HG03045 (cell line): ENCODE measurements at regions not wholly inside any gene's neighbourhood (a gene's known extent, or its start where the extent isn't known, plus 50 kb on each side); places are given as distances from the start of the nearest gene placed in this dataset.
"Not testable (repeated sequence)": the region's sequence is repeated elsewhere in the genome, so short reads cannot be mapped to it uniquely, and the experiment has no call there.

Experiments
- ATAC-seq: cut with Tn5 transposase; IDR thresholded peaks from one replicate; pipeline ENCODE4 v1.9.1; 2021; ENCODE audit warnings: mild to moderate bottlenecking, moderate library complexity; ENCODE audit not compliant: unreplicated experiment

GRCh38 chr12:131529196-131530040 is 181.5 kb upstream of the SFSWAP start:
- ATAC-seq: no peak

- no peak for ATAC-seq
Observed at GRCh38 chr12:131530041-131530332, 180.9 kb upstream of the SFSWAP start.

GRCh38 chr12:131530422-131530821 is 180.5 kb upstream of the SFSWAP start:
- ATAC-seq: no peak

- no peak for ATAC-seq
Observed at GRCh38 chr12:131533139-131533538, 177.8 kb upstream of the SFSWAP start.

- ATAC-seq: no peak
Observed at GRCh38 chr12:131535779-131536178, 175.1 kb upstream of the SFSWAP start.

- ATAC-seq: no peak
Observed at GRCh38 chr12:131536337-131536736, 174.6 kb upstream of the SFSWAP start.

GRCh38 chr12:131536766-131537165 is 174.1 kb upstream of the SFSWAP start:
- ATAC-seq: no peak

GRCh38 chr12:131537267-131537958 is 173.5 kb upstream of the SFSWAP start:
- ATAC-seq: no peak

GRCh38 chr12:131539381-131539780 is 171.5 kb upstream of the SFSWAP start:
- no peak for ATAC-seq

- ATAC-seq: no peak
Observed at GRCh38 chr12:131540138-131540623, 170.7 kb upstream of the SFSWAP start.

- not testable (repeated sequence) for ATAC-seq
Observed at GRCh38 chr12:131541512-131541911, 169.4 kb upstream of the SFSWAP start.

GRCh38 chr12:131542351-131542750 is 168.5 kb upstream of the SFSWAP start:
- ATAC-seq: no peak

- no peak for ATAC-seq
Observed at GRCh38 chr12:131543040-131543439, 167.8 kb upstream of the SFSWAP start.

- ATAC-seq: no peak
Observed at GRCh38 chr12:131547555-131547954, 163.3 kb upstream of the SFSWAP start.

GRCh38 chr12:131550121-131550520 is 160.8 kb upstream of the SFSWAP start:
- no peak for ATAC-seq

- no peak for ATAC-seq
Observed at GRCh38 chr12:131551675-131552491, 159.0 kb upstream of the SFSWAP start.

GRCh38 chr12:131552492-131552863 is 158.4 kb upstream of the SFSWAP start:
- no peak for ATAC-seq

- ATAC-seq: no peak
Observed at GRCh38 chr12:131553096-131553777, 157.7 kb upstream of the SFSWAP start.

GRCh38 chr12:131555197-131555846 is 155.6 kb upstream of the SFSWAP start:
- ATAC-seq: no peak

GRCh38 chr12:131555866-131556265 is 155.0 kb upstream of the SFSWAP start:
- no peak for ATAC-seq
